HepG2 (cell line): ENCODE measurements at regions not wholly inside any gene's neighbourhood (a gene's known extent, or its start where the extent isn't known, plus 50 kb on each side); places are given as distances from the start of the nearest gene placed in this dataset.

ENCODE experiments used
- ATF7 ChIP-seq, 2 experiments: fragments of 450-650 bp in 1 of 2; sonication (generic) in 1 of 2; formaldehyde crosslinking in 1 of 2; IDR thresholded peaks; 2 replicates each; pipeline versions ENCODE4 v1.4.0 to v1.6.1; 2016 to 2020; ENCODE audit warnings: antibody characterized with exemption in 1 of 2, mild to moderate bottlenecking in 1 of 2, missing genetic modification reagents in 1 of 2
- FOSL1 ChIP-seq: sonication (generic); formaldehyde crosslinking; IDR thresholded peaks from 2 replicates; pipeline ENCODE4 v1.9.0; 2021; ENCODE audit warnings: missing genetic modification reagents, borderline replicate concordance
- FOXJ3 ChIP-seq: sonication (generic); formaldehyde crosslinking; IDR thresholded peaks from 2 replicates; pipeline ENCODE4 v1.4.0; 2020; ENCODE audit warnings: missing genetic modification reagents, mild to moderate bottlenecking, borderline replicate concordance
- KMT2A ChIP-seq: sonication (generic); formaldehyde crosslinking; IDR thresholded peaks from 2 replicates; pipeline ENCODE4 v1.4.0; 2020; ENCODE audit warnings: missing genetic modification reagents
- MED13 ChIP-seq: sonication (generic); formaldehyde crosslinking; IDR thresholded peaks from 2 replicates; pipeline ENCODE4 v1.5.0; 2020; ENCODE audit warnings: missing genetic modification reagents
- MEIS1 ChIP-seq: sonication (generic); formaldehyde crosslinking; IDR thresholded peaks from 2 replicates; pipeline ENCODE4 v1.9.0; 2021; ENCODE audit warnings: mild to moderate bottlenecking, missing genetic modification reagents, moderate library complexity, borderline replicate concordance
- MYC ChIP-seq: sonication (generic); formaldehyde crosslinking; IDR thresholded peaks from 2 replicates; pipeline ENCODE4 v1.9.0; 2021; ENCODE audit warnings: missing genetic modification reagents, borderline replicate concordance
- RAD21 ChIP-seq: fragments of 450-650 bp; formaldehyde crosslinking; IDR thresholded peaks from 2 replicates; pipeline ENCODE4 v1.5.0; 2020; ENCODE audit warnings: mild to moderate bottlenecking
- RXRA ChIP-seq: sonication (generic); formaldehyde crosslinking; IDR thresholded peaks from 2 replicates; pipeline ENCODE4 v1.5.1; 2020; ENCODE audit warnings: missing genetic modification reagents
- THAP11 ChIP-seq: IDR thresholded peaks from 2 replicates; pipeline ENCODE4 v1.6.1; 2016; ENCODE audit warnings: missing biosample characterization, missing genetic modification reagents
- ZFX ChIP-seq: sonication (generic); formaldehyde crosslinking; IDR thresholded peaks from 2 replicates; pipeline ENCODE4 v1.4.0; 2020; ENCODE audit warnings: mild to moderate bottlenecking, low read depth, missing genetic modification reagents, moderate library complexity
- ZNF12 ChIP-seq: sonication (generic); formaldehyde crosslinking; IDR thresholded peaks from 2 replicates; pipeline ENCODE4 v1.5.0; 2020; ENCODE audit warnings: missing genetic modification reagents
- ZNF263 ChIP-seq: sonication (generic); formaldehyde crosslinking; IDR thresholded peaks from 2 replicates; pipeline ENCODE4 v1.4.0; 2020; ENCODE audit warnings: missing genetic modification reagents
- ZNF264 ChIP-seq: sonication (generic); formaldehyde crosslinking; IDR thresholded peaks from 2 replicates; pipeline ENCODE4 v1.4.0; 2020; ENCODE audit warnings: missing genetic modification reagents
- ZNF343 ChIP-seq: sonication (generic); formaldehyde crosslinking; IDR thresholded peaks from 2 replicates; pipeline ENCODE4 v1.4.0; 2020; ENCODE audit warnings: mild to moderate bottlenecking, missing genetic modification reagents
- ZSCAN12 ChIP-seq: sonication (generic); formaldehyde crosslinking; IDR thresholded peaks from 2 replicates; pipeline ENCODE4 v1.9.0; 2021; ENCODE audit warnings: mild to moderate bottlenecking, missing genetic modification reagents
- ZSCAN31 ChIP-seq: sonication (generic); formaldehyde crosslinking; IDR thresholded peaks from 2 replicates; pipeline ENCODE4 v1.5.0; 2020; ENCODE audit warnings: low read depth, mild to moderate bottlenecking, missing genetic modification reagents
- TF ChIP-seq, protein P1 (sequence below): sonication (generic); formaldehyde crosslinking; IDR thresholded peaks from 2 replicates; pipeline ENCODE4; 2020; ENCODE audit warnings: missing genetic modification reagents, mild to moderate bottlenecking, borderline replicate concordance
- TF ChIP-seq, protein P2 (sequence below): IDR thresholded peaks from 2 replicates; pipeline ENCODE4 v1.6.1; 2016; ENCODE audit warnings: low read depth, missing genetic modification reagents, missing compliant biosample characterization
- TF ChIP-seq, protein P3 (sequence below): sonication (generic); formaldehyde crosslinking; IDR thresholded peaks from 2 replicates; pipeline ENCODE4 v1.8.0; 2022; ENCODE audit warnings: mild to moderate bottlenecking, missing genetic modification reagents

DNA sequence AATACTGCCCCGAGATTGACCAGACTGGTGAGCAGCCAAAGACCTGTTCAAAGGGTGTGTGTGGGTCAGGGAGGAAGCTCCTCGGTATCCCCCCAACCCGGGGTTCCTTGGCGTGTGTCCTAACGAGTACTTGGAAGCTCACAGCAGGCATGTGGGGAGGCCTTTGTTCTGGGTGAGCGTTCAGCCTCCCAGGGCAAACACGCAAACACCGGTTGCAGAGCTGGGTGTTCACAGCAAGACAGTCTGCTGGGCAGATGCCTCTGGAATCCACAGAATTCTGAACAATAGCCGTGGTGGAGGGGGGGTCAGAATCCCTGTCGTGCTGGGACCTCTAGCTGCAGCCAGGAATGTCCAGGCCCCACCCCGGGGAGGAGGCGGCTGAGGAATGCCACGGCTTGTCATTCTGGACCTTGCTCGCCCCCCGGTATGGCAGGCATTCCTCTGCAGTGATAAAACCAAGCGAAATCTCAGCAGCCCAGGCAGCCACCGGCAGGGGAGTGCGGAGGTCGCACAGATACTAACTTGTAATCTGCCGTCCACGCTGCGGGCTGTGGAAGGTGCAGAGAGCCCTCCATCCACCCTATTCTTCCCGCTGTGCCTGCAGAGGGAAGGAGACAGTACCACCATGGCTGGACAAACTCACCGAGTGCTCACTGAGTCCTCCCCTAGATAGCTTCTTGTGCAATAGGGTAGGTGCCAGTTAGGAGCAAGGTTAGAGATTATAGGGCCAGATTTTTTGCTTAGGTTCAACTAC lies 77.8 kb upstream of the METTL9 start (continued):
- TF ChIP-seq, protein P1, sequence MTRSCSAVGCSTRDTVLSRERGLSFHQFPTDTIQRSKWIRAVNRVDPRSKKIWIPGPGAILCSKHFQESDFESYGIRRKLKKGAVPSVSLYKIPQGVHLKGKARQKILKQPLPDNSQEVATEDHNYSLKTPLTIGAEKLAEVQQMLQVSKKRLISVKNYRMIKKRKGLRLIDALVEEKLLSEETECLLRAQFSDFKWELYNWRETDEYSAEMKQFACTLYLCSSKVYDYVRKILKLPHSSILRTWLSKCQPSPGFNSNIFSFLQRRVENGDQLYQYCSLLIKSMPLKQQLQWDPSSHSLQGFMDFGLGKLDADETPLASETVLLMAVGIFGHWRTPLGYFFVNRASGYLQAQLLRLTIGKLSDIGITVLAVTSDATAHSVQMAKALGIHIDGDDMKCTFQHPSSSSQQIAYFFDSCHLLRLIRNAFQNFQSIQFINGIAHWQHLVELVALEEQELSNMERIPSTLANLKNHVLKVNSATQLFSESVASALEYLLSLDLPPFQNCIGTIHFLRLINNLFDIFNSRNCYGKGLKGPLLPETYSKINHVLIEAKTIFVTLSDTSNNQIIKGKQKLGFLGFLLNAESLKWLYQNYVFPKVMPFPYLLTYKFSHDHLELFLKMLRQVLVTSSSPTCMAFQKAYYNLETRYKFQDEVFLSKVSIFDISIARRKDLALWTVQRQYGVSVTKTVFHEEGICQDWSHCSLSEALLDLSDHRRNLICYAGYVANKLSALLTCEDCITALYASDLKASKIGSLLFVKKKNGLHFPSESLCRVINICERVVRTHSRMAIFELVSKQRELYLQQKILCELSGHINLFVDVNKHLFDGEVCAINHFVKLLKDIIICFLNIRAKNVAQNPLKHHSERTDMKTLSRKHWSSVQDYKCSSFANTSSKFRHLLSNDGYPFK (CRISPR knock-in tag) = 0 out of 2 replicates have a peak, but pooled peaks have one; percentile 19
- TF ChIP-seq MED13 (CRISPR knock-in tag) (peak; percentile 92), ATF7 (IDR thresholded peaks at IDR 0.05) (peak; percentile 37; the same call in 1 of the 2 replicates), ATF7 (CRISPR knock-in tag; IDR thresholded peaks at IDR 0.05) (peak; percentile 77; the same call in 1 of the 2 replicates), RXRA (CRISPR knock-in tag) (peak; percentile 98), ZSCAN12 (0 out of 2 replicates have a peak, but pooled peaks have one; percentile 24), RAD21 (CRISPR knock-in tag) (peak; percentile 93), ZNF12 (CRISPR knock-in tag) (peak; percentile 88), ZNF263 (CRISPR knock-in tag) (peak; percentile 98), FOSL1 (CRISPR knock-in tag) (peak; percentile 23; the same call in 1 of the 2 replicates), THAP11 (CRISPR knock-in tag) (peak; percentile 84), FOXJ3 (0 out of 2 replicates have a peak, but pooled peaks have one; percentile 79), KMT2A (CRISPR knock-in tag) (peak; percentile 94), MEIS1 (CRISPR knock-in tag) (peak; percentile 68; the same call in 1 of the 2 replicates), ZSCAN31 (CRISPR knock-in tag) (0 out of 2 replicates have a peak, but pooled peaks have one; percentile 76), ZNF264 (CRISPR knock-in tag) (peak; percentile 94), MYC (CRISPR knock-in tag) (peak; percentile 94), ZNF343 (CRISPR knock-in tag) (0 out of 2 replicates have a peak, but pooled peaks have one; percentile 17), ZFX (CRISPR knock-in tag) (peak; percentile 87)
- TF ChIP-seq, protein P2, sequence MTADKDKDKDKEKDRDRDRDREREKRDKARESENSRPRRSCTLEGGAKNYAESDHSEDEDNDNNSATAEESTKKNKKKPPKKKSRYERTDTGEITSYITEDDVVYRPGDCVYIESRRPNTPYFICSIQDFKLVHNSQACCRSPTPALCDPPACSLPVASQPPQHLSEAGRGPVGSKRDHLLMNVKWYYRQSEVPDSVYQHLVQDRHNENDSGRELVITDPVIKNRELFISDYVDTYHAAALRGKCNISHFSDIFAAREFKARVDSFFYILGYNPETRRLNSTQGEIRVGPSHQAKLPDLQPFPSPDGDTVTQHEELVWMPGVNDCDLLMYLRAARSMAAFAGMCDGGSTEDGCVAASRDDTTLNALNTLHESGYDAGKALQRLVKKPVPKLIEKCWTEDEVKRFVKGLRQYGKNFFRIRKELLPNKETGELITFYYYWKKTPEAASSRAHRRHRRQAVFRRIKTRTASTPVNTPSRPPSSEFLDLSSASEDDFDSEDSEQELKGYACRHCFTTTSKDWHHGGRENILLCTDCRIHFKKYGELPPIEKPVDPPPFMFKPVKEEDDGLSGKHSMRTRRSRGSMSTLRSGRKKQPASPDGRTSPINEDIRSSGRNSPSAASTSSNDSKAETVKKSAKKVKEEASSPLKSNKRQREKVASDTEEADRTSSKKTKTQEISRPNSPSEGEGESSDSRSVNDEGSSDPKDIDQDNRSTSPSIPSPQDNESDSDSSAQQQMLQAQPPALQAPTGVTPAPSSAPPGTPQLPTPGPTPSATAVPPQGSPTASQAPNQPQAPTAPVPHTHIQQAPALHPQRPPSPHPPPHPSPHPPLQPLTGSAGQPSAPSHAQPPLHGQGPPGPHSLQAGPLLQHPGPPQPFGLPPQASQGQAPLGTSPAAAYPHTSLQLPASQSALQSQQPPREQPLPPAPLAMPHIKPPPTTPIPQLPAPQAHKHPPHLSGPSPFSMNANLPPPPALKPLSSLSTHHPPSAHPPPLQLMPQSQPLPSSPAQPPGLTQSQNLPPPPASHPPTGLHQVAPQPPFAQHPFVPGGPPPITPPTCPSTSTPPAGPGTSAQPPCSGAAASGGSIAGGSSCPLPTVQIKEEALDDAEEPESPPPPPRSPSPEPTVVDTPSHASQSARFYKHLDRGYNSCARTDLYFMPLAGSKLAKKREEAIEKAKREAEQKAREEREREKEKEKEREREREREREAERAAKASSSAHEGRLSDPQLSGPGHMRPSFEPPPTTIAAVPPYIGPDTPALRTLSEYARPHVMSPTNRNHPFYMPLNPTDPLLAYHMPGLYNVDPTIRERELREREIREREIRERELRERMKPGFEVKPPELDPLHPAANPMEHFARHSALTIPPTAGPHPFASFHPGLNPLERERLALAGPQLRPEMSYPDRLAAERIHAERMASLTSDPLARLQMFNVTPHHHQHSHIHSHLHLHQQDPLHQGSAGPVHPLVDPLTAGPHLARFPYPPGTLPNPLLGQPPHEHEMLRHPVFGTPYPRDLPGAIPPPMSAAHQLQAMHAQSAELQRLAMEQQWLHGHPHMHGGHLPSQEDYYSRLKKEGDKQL (CRISPR knock-in tag) = peak; percentile 79
- TF ChIP-seq, protein P3, sequence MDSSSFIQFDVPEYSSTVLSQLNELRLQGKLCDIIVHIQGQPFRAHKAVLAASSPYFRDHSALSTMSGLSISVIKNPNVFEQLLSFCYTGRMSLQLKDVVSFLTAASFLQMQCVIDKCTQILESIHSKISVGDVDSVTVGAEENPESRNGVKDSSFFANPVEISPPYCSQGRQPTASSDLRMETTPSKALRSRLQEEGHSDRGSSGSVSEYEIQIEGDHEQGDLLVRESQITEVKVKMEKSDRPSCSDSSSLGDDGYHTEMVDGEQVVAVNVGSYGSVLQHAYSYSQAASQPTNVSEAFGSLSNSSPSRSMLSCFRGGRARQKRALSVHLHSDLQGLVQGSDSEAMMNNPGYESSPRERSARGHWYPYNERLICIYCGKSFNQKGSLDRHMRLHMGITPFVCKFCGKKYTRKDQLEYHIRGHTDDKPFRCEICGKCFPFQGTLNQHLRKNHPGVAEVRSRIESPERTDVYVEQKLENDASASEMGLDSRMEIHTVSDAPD (CRISPR knock-in tag) = peak; percentile 36; the same call in 1 of the 2 replicates
